ENCODE measurements at regions not wholly inside any gene's neighbourhood (a gene's known extent, or its start where the extent isn't known, plus 50 kb on each side); places are given as distances from the start of the nearest gene placed in this dataset.
"Not testable (repeated sequence)": the region's sequence is repeated elsewhere in the genome, so short reads cannot be mapped to it uniquely, and the experiment has no call there.

DNA sequence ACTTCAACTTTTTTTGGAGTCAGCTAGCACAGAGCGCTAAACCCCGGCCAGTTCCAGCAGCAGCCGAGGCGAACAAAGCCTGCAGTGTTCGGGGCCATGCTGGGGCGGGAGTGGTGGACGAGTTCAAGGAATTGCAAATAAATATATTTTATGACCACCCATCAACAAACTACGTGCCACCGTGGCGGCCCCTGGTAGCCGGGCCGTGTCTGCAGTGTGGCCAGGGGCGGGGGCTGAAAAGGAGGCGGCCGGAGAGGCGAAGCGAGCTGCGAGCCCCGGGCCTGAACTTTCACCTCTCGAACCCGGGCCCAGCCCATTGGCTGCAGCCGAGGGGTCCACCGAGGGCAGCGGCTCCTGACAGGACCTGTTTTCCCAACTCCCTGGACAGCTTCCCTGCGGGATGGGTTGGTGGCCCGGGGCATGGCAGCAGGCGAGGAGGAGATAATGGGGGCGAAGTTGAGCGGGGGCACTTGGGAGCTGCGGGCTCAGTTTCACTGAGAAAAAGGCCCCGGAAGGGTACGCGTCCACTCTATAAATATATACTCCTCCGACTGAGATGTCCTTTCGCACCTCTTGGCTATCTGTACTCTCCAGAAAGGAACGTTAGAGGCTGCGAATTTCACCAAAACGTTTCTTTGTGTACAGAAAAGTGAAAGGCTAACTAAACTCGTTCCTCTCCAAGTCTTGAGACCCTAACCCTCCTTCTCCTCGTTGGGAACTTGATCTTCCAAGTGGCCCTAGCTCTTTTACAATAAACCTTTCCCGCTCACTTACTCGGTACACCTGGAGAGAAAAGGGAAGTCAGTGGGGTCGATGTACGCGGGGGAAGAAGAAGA, 164.6 kb upstream of the PPP1R3A start:
- Mint-ChIP-seq H3K9me3 (ENCODE audit: unreplicated experiment) (no peaks in the 10 kb centered on the region), H3K27ac (ENCODE audit: low read depth, unreplicated experiment) (no peak overlapping the region), H3K4me3 (ENCODE audit: unreplicated experiment) (no peak overlapping the region), H3K27me3 (ENCODE audit: insufficient read depth, unreplicated experiment) (peaks cover 99% of the 10 kb centered on the region), H3K4me1 (ENCODE audit: insufficient read depth, unreplicated experiment) (peaks cover 6% of the 10 kb centered on the region), H3K36me3 (ENCODE audit: insufficient read depth, unreplicated experiment) (no peaks in the 10 kb centered on the region)
- ChIA-PET CTCF (no interaction called here), POLR2A (interaction anchor here (0.6 kb wide), 1 partner anchor 295 kb away, joined by 3 read pairs; no protein-coding TSS in a partner anchor)
- DNase-seq (ENCODE audit: unreplicated experiment): no peak
- BruUV-seq (replicated peaks): no TSS peak
- TF ChIP-seq, protein P1, sequence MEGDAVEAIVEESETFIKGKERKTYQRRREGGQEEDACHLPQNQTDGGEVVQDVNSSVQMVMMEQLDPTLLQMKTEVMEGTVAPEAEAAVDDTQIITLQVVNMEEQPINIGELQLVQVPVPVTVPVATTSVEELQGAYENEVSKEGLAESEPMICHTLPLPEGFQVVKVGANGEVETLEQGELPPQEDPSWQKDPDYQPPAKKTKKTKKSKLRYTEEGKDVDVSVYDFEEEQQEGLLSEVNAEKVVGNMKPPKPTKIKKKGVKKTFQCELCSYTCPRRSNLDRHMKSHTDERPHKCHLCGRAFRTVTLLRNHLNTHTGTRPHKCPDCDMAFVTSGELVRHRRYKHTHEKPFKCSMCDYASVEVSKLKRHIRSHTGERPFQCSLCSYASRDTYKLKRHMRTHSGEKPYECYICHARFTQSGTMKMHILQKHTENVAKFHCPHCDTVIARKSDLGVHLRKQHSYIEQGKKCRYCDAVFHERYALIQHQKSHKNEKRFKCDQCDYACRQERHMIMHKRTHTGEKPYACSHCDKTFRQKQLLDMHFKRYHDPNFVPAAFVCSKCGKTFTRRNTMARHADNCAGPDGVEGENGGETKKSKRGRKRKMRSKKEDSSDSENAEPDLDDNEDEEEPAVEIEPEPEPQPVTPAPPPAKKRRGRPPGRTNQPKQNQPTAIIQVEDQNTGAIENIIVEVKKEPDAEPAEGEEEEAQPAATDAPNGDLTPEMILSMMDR (IDR thresholded peaks at IDR 0.05; ENCODE audit: unreplicated experiment): no peak
- intact Hi-C loops (cut with micrococcal nuclease): loop anchor here (2.0 to 5.0 kb wide), 2 partner anchors 579 to 1827 kb away; no protein-coding TSS in a partner anchor

DNA sequence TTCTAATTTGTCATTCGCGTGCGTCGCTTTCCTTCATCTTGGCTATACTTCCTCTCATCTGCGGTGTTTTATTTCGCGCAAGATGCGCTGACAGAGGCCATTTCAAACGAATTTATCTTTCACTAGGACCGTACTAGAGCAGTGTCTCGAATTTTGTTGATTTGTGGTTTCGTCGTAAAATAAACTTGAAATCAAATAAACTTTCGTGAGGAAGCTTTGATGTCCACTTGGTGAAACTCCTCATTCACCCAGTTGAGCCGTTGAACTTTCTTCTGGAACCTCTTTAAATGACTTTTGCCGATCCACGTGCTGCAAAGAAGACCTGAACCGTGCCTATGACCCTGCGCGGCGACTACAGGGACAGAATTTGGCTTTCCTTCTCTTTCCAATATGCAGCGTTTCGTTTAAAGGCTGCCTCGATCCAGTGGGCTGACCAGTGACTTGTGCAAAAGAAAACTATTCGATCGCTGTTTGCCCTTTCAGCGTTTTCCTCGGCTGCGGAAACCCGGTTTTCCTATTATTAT, 163.9 kb upstream of the PPP1R3A start:
- peaks cover 6% of the 10 kb centered on the region for H3K4me1 Mint-ChIP-seq (ENCODE audit: insufficient read depth, unreplicated experiment)
- intact Hi-C loops (cut with micrococcal nuclease): loop anchor here (1.0 to 5.0 kb wide), 5 partner anchors 323 to 1828 kb away; no protein-coding TSS in a partner anchor
- no peaks in the 10 kb centered on the region for H3K36me3 Mint-ChIP-seq (ENCODE audit: insufficient read depth, unreplicated experiment)
- POLR2A ChIA-PET: interaction anchor here (0.6 kb wide), 1 partner anchor 296 kb away, joined by 3 read pairs; no protein-coding TSS in a partner anchor
- H3K4me3 Mint-ChIP-seq (ENCODE audit: unreplicated experiment): no peak overlapping the region
- BruUV-seq (replicated peaks): no TSS peak
- H3K27ac Mint-ChIP-seq (ENCODE audit: low read depth, unreplicated experiment): no peak overlapping the region
- H3K27me3 Mint-ChIP-seq (ENCODE audit: insufficient read depth, unreplicated experiment): peaks cover 99% of the 10 kb centered on the region
- no peaks in the 10 kb centered on the region for H3K9me3 Mint-ChIP-seq (ENCODE audit: unreplicated experiment)
- DNase-seq (ENCODE audit: unreplicated experiment): no peak
- CTCF ChIA-PET: interaction anchor here (1.3 kb wide), 1 partner anchor 1833 kb away, joined by 5 read pairs; no protein-coding TSS in a partner anchor
- TF ChIP-seq, protein P1 (IDR thresholded peaks at IDR 0.05; ENCODE audit: unreplicated experiment): no peak

DNA sequence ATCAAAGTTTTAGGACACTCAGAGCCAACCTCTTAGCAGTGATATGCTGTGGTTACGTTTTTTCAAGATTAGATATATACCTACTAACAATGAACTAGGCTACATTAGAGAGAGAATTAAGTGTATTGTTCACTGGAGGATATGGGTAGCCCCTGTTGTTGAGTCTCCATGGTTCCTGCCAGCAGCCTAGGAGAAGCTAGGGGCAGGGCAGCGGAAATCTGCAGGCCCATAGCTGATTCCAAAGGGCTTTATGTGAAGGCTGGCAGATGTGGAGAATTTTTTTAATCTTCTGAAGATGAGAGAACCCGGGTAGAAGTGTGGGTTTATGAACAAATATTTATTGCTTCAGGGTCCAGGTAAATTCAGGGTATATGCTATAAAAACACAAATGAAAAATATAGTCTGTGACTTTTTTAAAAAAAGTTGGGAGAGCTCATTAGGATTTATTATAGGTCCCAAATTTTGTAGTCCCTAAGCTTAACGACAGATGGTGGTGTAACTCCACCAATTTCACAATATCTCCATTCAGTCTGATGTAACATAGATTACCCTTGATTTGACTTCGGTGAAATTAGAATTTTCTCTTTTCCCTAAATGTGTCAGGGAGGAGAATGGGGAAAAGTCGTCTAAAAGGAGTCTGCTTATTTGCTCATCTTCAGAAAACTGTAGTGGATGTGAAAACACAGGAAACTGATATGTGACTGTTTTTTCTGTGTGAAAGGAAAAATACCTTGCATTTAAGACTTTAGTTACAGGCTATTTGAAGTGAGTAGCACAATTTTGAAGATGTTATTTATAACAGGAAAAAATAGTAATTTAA, 163.0 kb upstream of the PPP1R3A start:
- BruUV-seq (replicated peaks): no TSS peak
- peak; percentile 45 for DNase-seq (ENCODE audit: unreplicated experiment)
- Mint-ChIP-seq H3K4me3 (ENCODE audit: unreplicated experiment) (no peak overlapping the region), H3K4me1 (ENCODE audit: insufficient read depth, unreplicated experiment) (peaks cover 6% of the 10 kb centered on the region), H3K9me3 (ENCODE audit: unreplicated experiment) (no peaks in the 10 kb centered on the region), H3K27ac (ENCODE audit: low read depth, unreplicated experiment) (no peak overlapping the region), H3K36me3 (ENCODE audit: insufficient read depth, unreplicated experiment) (no peaks in the 10 kb centered on the region), H3K27me3 (ENCODE audit: insufficient read depth, unreplicated experiment) (peaks cover 95% of the 10 kb centered on the region)
- ChIA-PET CTCF (interaction anchor here (0.6 to 1.3 kb wide), 17 partner anchors 8 to 1889 kb away, joined by 3 to 7 read pairs (median 3); partner anchors contain the start of gene MDFIC), POLR2A (no interaction called here)
- intact Hi-C loops (cut with micrococcal nuclease): loop anchor here (1.0 to 5.0 kb wide), 5 partner anchors 323 to 1829 kb away; no protein-coding TSS in a partner anchor
- TF ChIP-seq, protein P1 (IDR thresholded peaks at IDR 0.05; ENCODE audit: unreplicated experiment): peak; percentile 62

DNA sequence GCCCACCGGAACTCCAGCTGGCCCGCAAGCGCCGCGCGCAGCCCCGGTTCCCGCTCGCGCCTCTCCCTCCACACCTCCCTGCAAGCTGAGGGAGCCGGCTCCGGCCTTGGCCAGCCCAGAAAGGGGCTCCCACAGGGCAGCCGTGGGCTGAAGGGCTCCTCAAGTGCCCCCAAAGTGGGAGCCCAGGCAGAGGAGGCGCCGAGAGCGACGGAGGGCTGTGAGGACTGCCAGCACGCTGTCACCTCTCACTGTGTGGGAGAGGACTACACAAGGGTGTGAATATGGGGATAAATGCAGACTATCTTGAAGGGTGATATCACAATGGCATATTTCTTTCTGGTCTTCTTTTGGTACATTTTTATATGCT, 158.3 kb upstream of the PPP1R3A start:
- H3K9me3 Mint-ChIP-seq (ENCODE audit: unreplicated experiment); intact Hi-C loops (cut with micrococcal nuclease); BruUV-seq (replicated peaks); POLR2A ChIA-PET; H3K4me3 Mint-ChIP-seq (ENCODE audit: unreplicated experiment); H3K27ac Mint-ChIP-seq (ENCODE audit: low read depth, unreplicated experiment); H3K36me3 Mint-ChIP-seq (ENCODE audit: insufficient read depth, unreplicated experiment); DNase-seq (ENCODE audit: unreplicated experiment); H3K4me1 Mint-ChIP-seq (ENCODE audit: insufficient read depth, unreplicated experiment): not testable (repeated sequence)
- CTCF ChIA-PET: interaction anchor here (0.5 to 0.9 kb wide), 3 partner anchors 298 to 864 kb away, joined by 3 to 4 read pairs (median 3); no protein-coding TSS in a partner anchor
- peaks cover 70% of the 10 kb centered on the region for H3K27me3 Mint-ChIP-seq (ENCODE audit: insufficient read depth, unreplicated experiment)

DNA sequence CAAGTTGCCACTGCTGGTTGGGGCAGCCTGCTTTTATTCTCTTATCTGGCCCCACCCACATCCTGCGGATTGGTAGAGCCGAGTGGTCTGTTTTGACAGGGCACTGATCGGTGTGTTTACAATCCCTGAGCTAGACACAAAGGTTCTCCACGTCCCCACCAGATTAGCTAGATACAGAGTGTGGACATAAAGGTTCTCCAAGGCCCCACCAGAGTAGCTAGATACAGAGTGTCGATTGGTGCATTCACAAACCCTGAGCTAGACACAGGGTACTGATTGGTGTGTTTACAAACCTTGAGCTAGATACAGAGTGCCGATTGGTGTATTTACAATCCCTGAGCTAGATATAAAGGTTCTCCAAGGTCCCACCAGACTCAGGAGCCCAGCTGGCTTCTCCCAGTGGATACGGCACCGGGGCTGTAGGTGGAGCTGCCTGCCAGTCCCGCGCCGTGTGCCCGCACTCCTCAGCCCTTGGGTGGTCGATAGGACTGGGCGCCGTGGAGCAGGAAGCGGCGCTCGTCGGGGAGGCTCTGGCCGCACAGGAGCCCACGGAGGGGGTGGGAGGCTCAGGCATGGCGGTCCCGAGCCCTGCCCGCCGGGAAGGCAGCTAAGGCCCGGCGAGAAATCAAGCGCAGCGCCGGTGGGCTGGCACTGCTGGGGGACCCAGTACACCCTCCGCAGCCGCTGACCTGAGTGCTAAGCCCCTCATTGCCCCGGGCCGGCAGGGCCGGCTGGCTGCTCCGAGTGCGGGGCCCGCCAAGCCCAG, 157.8 kb upstream of the PPP1R3A start:
- H3K4me1 Mint-ChIP-seq (ENCODE audit: insufficient read depth, unreplicated experiment); H3K9me3 Mint-ChIP-seq (ENCODE audit: unreplicated experiment); H3K4me3 Mint-ChIP-seq (ENCODE audit: unreplicated experiment); H3K27ac Mint-ChIP-seq (ENCODE audit: low read depth, unreplicated experiment); DNase-seq (ENCODE audit: unreplicated experiment); POLR2A ChIA-PET; H3K36me3 Mint-ChIP-seq (ENCODE audit: insufficient read depth, unreplicated experiment); BruUV-seq (replicated peaks); intact Hi-C loops (cut with micrococcal nuclease): not testable (repeated sequence)
- peaks cover 70% of the 10 kb centered on the region for H3K27me3 Mint-ChIP-seq (ENCODE audit: insufficient read depth, unreplicated experiment)
- CTCF ChIA-PET: interaction anchor here (0.7 kb wide), 1 partner anchor 865 kb away, joined by 4 read pairs; no protein-coding TSS in a partner anchor
